C4-2B (cell line): ENCODE measurements at regions not wholly inside any gene's neighbourhood (a gene's known extent, or its start where the extent isn't known, plus 50 kb on each side); places are given as distances from the start of the nearest gene placed in this dataset.
A peak's percentile ranks its signal among the peaks of the same experiment; 100 is the strongest.

Experiments
- CTCF ChIP-seq: fragments of 450-650 bp; conservative IDR thresholded peaks from 2 replicates; pipeline ENCODE4 v1.5.1; 2017; ENCODE audit warnings: mild to moderate bottlenecking
- ZFX ChIP-seq: fragments of 450-650 bp; IDR thresholded peaks from 2 replicates; pipeline ENCODE4 v1.6.1; 2017

- TF ChIP-seq CTCF = peak; percentile 53
- no peak for TF ChIP-seq ZFX
These were observed 175.4 kb downstream of the SH3BGRL start for GRCh38 chrX:81377329-81377728.
